ENCODE measurements at regions not wholly inside any gene's neighbourhood (a gene's known extent, or its start where the extent isn't known, plus 50 kb on each side); places are given as distances from the start of the nearest gene placed in this dataset.

GRCh38 chr10:61285749-61286148 is 167.4 kb downstream of the TMEM26 start:
- DNase-seq (ENCODE audit: low read depth, low spot score) = no peak
- CTCF ChIA-PET = interaction anchor here (1.0 to 1.7 kb wide), 6 partner anchors 8 to 466 kb away, joined by 3 to 4 read pairs (median 3); no protein-coding TSS in a partner anchor
- H3K4me3 ChIP-seq (ENCODE audit: low read depth, low read length) = no peak overlapping the region
- TF ChIP-seq CTCF (IDR thresholded peaks at IDR 0.05; ENCODE audit: insufficient read depth, low read length, missing control alignments) = no peak
- POLR2A ChIA-PET = no interaction called here

- peak; percentile 47 for TF ChIP-seq CTCF (IDR thresholded peaks at IDR 0.05; ENCODE audit: insufficient read depth, low read length, missing control alignments)
- ChIA-PET CTCF (interaction anchor here (0.6 to 2.3 kb wide), 14 partner anchors 8 to 481 kb away, joined by 3 to 16 read pairs (median 3); no protein-coding TSS in a partner anchor), POLR2A (no interaction called here)
- no peak overlapping the region for H3K4me3 ChIP-seq (ENCODE audit: low read depth, low read length)
- DNase-seq (ENCODE audit: low read depth, low spot score) = peak; percentile 7
These were observed 168.8 kb downstream of the TMEM26 start for GRCh38 chr10:61284222-61284890.

- no peak overlapping the region for H3K4me3 ChIP-seq (ENCODE audit: low read depth, low read length)
- ChIA-PET POLR2A (no interaction called here), CTCF (interaction anchor here (0.6 to 2.3 kb wide), 11 partner anchors 8 to 480 kb away, joined by 3 to 16 read pairs (median 4); no protein-coding TSS in a partner anchor)
- no peak for DNase-seq (ENCODE audit: low read depth, low spot score)
- no peak for TF ChIP-seq CTCF (IDR thresholded peaks at IDR 0.05; ENCODE audit: insufficient read depth, low read length, missing control alignments)
These were observed 169.5 kb downstream of the TMEM26 start for GRCh38 chr10:61283481-61284221.

GRCh38 chr10:61283066-61283465 is 170.1 kb downstream of the TMEM26 start:
- POLR2A ChIA-PET = no interaction called here

GRCh38 chr10:61280303-61280702 is 172.9 kb downstream of the TMEM26 start:
- H3K4me3 ChIP-seq (ENCODE audit: low read depth, low read length) = no peak overlapping the region
- ChIA-PET CTCF (interaction anchor here (0.5 to 1.3 kb wide), 5 partner anchors 9 to 464 kb away, joined by 3 to 7 read pairs (median 3); no protein-coding TSS in a partner anchor), POLR2A (interaction anchor here (0.7 kb wide), 1 partner anchor 460 kb away, joined by 3 read pairs; no protein-coding TSS in a partner anchor)
- DNase-seq (ENCODE audit: low read depth, low spot score) = no peak
- no peak for TF ChIP-seq CTCF (IDR thresholded peaks at IDR 0.05; ENCODE audit: insufficient read depth, low read length, missing control alignments)

More at GRCh38 chr10:61283066-61283465, 170.1 kb downstream of the TMEM26 start:
- H3K4me3 ChIP-seq (ENCODE audit: low read depth, low read length) = no peak overlapping the region
- DNase-seq (ENCODE audit: low read depth, low spot score) = no peak
- CTCF ChIA-PET = interaction anchor here (1.1 to 2.3 kb wide), 5 partner anchors 12 to 463 kb away, joined by 3 to 16 read pairs (median 5); no protein-coding TSS in a partner anchor
- no peak for TF ChIP-seq CTCF (IDR thresholded peaks at IDR 0.05; ENCODE audit: insufficient read depth, low read length, missing control alignments)

- TF ChIP-seq CTCF (IDR thresholded peaks at IDR 0.05; ENCODE audit: insufficient read depth, low read length, missing control alignments) = no peak
- no peak for DNase-seq (ENCODE audit: low read depth, low spot score)
- ChIA-PET CTCF (interaction anchor here (1.0 to 1.3 kb wide), 3 partner anchors 8 to 139 kb away, joined by 4 to 7 read pairs (median 5); no protein-coding TSS in a partner anchor), POLR2A (no interaction called here)
- H3K4me3 ChIP-seq (ENCODE audit: low read depth, low read length) = no peak overlapping the region
These were observed 173.8 kb downstream of the TMEM26 start for GRCh38 chr10:61279400-61279799.

Measured in AG04449 (cell line).